ENCODE measurements at regions not wholly inside any gene's neighbourhood (a gene's known extent, or its start where the extent isn't known, plus 50 kb on each side); places are given as distances from the start of the nearest gene placed in this dataset.

DNA sequence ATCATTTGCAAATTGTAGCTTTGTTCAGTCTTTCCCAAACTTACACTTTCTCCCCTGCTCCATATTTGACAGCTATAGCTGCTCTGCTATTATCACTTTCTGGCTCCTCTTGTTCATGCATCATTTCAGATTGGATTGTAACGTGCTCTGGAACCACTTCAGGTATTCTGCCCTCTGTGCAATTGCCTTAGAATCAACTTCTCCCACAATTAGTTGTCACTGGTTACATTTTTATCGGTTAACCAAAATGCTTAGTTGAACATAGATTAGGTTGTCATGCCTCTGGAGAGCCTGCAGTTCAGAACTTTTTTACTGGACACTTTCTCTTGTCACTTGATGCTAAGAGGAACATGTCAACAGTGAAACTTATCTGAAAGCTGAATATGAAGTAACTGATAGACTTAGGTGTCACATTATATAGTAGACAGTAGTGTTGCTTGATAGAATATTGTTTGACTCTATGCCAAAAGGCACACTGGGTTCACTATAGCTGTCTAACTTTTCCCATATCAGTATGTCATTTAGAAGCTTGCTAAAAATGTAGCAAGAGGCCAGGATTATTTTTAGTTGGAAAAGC, 127.7 kb upstream of the PTPRK start:
- Histone ChIP-seq H3K27me3 (ENCODE audit: control insufficient read depth in 4 of 4, insufficient read depth in 4 of 4, low read length in 3 of 4) (no peaks in the 10 kb centered on the region), H3K4me3 (ENCODE audit: low read depth in 1 of 3, low read length in 3 of 3) (no peak overlapping the region)
- 91% methylated on average over 2 of the region's 2 CpGs for WGBS

DNA sequence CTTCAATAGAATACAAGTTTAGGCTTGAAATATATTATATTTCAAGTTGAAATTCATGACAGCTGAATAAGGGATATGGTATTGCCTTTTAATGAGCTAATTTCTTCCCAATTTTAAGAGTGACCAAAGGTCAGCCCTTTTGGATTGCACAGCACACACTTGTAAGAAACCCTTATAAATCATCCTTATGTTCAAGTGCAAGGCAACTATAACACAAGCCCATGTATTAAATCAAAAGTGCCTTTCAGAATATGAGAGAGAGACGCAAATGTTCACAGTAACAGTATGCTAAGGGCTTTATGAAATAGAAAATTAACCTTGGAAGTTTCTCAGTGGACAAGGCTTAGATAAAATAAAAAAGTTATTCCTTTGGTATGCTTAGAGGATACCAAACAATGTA, 121.7 kb upstream of the PTPRK start:
- Histone ChIP-seq H3K27me3 (ENCODE audit: control insufficient read depth in 4 of 4, insufficient read depth in 4 of 4, low read length in 3 of 4) (no peaks in the 10 kb centered on the region), H3K4me3 (ENCODE audit: low read depth in 1 of 3, low read length in 3 of 3) (no peak overlapping the region), H3K9me3 (ENCODE audit: control insufficient read depth in 4 of 4, low read length in 3 of 4) (no peaks in the 10 kb centered on the region), H3K4me1 (ENCODE audit: control insufficient read depth in 4 of 4, insufficient read depth in 4 of 4, low read length in 3 of 4) (no peaks in the 10 kb centered on the region), H3K36me3 (ENCODE audit: control insufficient read depth in 4 of 4, insufficient read depth in 3 of 4, low read depth in 1 of 4, low read length in 3 of 4) (no peaks in the 10 kb centered on the region), H3K27ac (ENCODE audit: low read depth in 1 of 2, low read length in 2 of 2) (no peak overlapping the region), H3K9ac (ENCODE audit: low read depth in 1 of 2, low read length in 2 of 2) (no peak overlapping the region)
- TF ChIP-seq TAF1 (conservative IDR thresholded peaks at IDR 0.05) (no peak), RAD21 (IDR thresholded peaks at IDR 0.05) (no peak), RXRA (IDR thresholded peaks at IDR 0.05) (no peak), FOXA1 (IDR thresholded peaks at IDR 0.05) (no peak), JUND (IDR thresholded peaks at IDR 0.05) (no peak)
- TF ChIP-seq, protein P1, sequence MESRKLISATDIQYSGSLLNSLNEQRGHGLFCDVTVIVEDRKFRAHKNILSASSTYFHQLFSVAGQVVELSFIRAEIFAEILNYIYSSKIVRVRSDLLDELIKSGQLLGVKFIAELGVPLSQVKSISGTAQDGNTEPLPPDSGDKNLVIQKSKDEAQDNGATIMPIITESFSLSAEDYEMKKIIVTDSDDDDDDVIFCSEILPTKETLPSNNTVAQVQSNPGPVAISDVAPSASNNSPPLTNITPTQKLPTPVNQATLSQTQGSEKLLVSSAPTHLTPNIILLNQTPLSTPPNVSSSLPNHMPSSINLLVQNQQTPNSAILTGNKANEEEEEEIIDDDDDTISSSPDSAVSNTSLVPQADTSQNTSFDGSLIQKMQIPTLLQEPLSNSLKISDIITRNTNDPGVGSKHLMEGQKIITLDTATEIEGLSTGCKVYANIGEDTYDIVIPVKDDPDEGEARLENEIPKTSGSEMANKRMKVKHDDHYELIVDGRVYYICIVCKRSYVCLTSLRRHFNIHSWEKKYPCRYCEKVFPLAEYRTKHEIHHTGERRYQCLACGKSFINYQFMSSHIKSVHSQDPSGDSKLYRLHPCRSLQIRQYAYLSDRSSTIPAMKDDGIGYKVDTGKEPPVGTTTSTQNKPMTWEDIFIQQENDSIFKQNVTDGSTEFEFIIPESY (IDR thresholded peaks at IDR 0.05), result no peak
- TF ChIP-seq, protein P2, sequence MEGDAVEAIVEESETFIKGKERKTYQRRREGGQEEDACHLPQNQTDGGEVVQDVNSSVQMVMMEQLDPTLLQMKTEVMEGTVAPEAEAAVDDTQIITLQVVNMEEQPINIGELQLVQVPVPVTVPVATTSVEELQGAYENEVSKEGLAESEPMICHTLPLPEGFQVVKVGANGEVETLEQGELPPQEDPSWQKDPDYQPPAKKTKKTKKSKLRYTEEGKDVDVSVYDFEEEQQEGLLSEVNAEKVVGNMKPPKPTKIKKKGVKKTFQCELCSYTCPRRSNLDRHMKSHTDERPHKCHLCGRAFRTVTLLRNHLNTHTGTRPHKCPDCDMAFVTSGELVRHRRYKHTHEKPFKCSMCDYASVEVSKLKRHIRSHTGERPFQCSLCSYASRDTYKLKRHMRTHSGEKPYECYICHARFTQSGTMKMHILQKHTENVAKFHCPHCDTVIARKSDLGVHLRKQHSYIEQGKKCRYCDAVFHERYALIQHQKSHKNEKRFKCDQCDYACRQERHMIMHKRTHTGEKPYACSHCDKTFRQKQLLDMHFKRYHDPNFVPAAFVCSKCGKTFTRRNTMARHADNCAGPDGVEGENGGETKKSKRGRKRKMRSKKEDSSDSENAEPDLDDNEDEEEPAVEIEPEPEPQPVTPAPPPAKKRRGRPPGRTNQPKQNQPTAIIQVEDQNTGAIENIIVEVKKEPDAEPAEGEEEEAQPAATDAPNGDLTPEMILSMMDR (IDR thresholded peaks at IDR 0.05; ENCODE audit: low read depth, low read length, missing input control), result no peak
- TF ChIP-seq, protein P3, sequence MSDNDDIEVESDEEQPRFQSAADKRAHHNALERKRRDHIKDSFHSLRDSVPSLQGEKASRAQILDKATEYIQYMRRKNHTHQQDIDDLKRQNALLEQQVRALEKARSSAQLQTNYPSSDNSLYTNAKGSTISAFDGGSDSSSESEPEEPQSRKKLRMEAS (IDR thresholded peaks at IDR 0.05), result no peak
- no peak for DNase-seq (ENCODE audit: low spot score)
- WGBS, result 92% methylated on average over 1 of the region's 1 CpG

More for the DNA sequence above, 127.7 kb upstream of the PTPRK start:
- no peak for DNase-seq (ENCODE audit: low spot score)
- no peaks in the 10 kb centered on the region for H3K9me3 ChIP-seq (ENCODE audit: control insufficient read depth in 4 of 4, low read length in 3 of 4)
- no peaks in the 10 kb centered on the region for H3K4me1 ChIP-seq (ENCODE audit: control insufficient read depth in 4 of 4, insufficient read depth in 4 of 4, low read length in 3 of 4)
- H3K36me3 ChIP-seq (ENCODE audit: control insufficient read depth in 4 of 4, insufficient read depth in 3 of 4, low read depth in 1 of 4, low read length in 3 of 4), result no peaks in the 10 kb centered on the region
- TF ChIP-seq, protein P2 (IDR thresholded peaks at IDR 0.05; ENCODE audit: low read depth, low read length, missing input control), result no peak
- TF ChIP-seq FOXA1 (IDR thresholded peaks at IDR 0.05) (no peak), TAF1 (conservative IDR thresholded peaks at IDR 0.05) (no peak)
- TF ChIP-seq, protein P4, sequence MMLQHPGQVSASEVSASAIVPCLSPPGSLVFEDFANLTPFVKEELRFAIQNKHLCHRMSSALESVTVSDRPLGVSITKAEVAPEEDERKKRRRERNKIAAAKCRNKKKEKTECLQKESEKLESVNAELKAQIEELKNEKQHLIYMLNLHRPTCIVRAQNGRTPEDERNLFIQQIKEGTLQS (IDR thresholded peaks at IDR 0.05), result no peak
- H3K9ac ChIP-seq (ENCODE audit: low read depth in 1 of 2, low read length in 2 of 2), result no peak overlapping the region
- H3K27ac ChIP-seq (ENCODE audit: low read depth in 1 of 2, low read length in 2 of 2), result no peak overlapping the region

DNA sequence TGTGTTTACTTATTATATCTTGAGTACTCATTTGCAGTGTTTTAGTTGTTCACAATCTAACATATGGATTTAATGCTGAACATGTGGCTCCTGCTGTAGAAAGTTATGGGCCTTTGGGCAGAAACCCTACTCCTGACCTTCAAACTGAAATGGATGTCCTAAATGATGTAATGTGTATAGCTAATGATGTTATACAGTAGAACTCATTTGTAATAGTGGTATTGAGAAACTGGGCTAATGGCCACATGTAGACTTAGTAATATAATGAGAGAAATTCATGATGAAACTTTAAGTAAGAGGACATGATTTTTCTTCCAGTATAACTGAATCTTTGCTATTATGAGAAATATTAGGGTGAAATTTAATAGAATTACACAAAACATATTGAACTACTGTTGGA, 121.3 kb upstream of the PTPRK start:
- H3K9ac ChIP-seq (ENCODE audit: low read depth in 1 of 2, low read length in 2 of 2), result no peak overlapping the region
- no peak overlapping the region for H3K27ac ChIP-seq (ENCODE audit: low read depth in 1 of 2, low read length in 2 of 2)
- no peaks in the 10 kb centered on the region for H3K36me3 ChIP-seq (ENCODE audit: control insufficient read depth in 4 of 4, insufficient read depth in 3 of 4, low read depth in 1 of 4, low read length in 3 of 4)
- H3K4me1 ChIP-seq (ENCODE audit: control insufficient read depth in 4 of 4, insufficient read depth in 4 of 4, low read length in 3 of 4), result no peaks in the 10 kb centered on the region
- H3K4me3 ChIP-seq (ENCODE audit: low read depth in 1 of 3, low read length in 3 of 3), result no peak overlapping the region
- no peaks in the 10 kb centered on the region for H3K9me3 ChIP-seq (ENCODE audit: control insufficient read depth in 4 of 4, low read length in 3 of 4)
- DNase-seq (ENCODE audit: low spot score), result no peak
- H3K27me3 ChIP-seq (ENCODE audit: control insufficient read depth in 4 of 4, insufficient read depth in 4 of 4, low read length in 3 of 4), result no peaks in the 10 kb centered on the region
- TF ChIP-seq YY1 (IDR thresholded peaks at IDR 0.05) (no peak), GABPA (IDR thresholded peaks at IDR 0.05 in 1 of 2, conservative IDR thresholded peaks at IDR 0.05 in 1 of 2) (no peak), RAD21 (IDR thresholded peaks at IDR 0.05) (no peak), SP1 (IDR thresholded peaks at IDR 0.05) (no peak), FOXA2 (IDR thresholded peaks at IDR 0.05) (no peak), TAF1 (conservative IDR thresholded peaks at IDR 0.05) (no peak)
- TF ChIP-seq, protein P5, sequence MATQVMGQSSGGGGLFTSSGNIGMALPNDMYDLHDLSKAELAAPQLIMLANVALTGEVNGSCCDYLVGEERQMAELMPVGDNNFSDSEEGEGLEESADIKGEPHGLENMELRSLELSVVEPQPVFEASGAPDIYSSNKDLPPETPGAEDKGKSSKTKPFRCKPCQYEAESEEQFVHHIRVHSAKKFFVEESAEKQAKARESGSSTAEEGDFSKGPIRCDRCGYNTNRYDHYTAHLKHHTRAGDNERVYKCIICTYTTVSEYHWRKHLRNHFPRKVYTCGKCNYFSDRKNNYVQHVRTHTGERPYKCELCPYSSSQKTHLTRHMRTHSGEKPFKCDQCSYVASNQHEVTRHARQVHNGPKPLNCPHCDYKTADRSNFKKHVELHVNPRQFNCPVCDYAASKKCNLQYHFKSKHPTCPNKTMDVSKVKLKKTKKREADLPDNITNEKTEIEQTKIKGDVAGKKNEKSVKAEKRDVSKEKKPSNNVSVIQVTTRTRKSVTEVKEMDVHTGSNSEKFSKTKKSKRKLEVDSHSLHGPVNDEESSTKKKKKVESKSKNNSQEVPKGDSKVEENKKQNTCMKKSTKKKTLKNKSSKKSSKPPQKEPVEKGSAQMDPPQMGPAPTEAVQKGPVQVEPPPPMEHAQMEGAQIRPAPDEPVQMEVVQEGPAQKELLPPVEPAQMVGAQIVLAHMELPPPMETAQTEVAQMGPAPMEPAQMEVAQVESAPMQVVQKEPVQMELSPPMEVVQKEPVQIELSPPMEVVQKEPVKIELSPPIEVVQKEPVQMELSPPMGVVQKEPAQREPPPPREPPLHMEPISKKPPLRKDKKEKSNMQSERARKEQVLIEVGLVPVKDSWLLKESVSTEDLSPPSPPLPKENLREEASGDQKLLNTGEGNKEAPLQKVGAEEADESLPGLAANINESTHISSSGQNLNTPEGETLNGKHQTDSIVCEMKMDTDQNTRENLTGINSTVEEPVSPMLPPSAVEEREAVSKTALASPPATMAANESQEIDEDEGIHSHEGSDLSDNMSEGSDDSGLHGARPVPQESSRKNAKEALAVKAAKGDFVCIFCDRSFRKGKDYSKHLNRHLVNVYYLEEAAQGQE (IDR thresholded peaks at IDR 0.05), result no peak
- TF ChIP-seq, protein P1 (IDR thresholded peaks at IDR 0.05), result no peak

Data from liver (tissue), 8 donors.